ENCODE measurements at regions not wholly inside any gene's neighbourhood (a gene's known extent, or its start where the extent isn't known, plus 50 kb on each side); places are given as distances from the start of the nearest gene placed in this dataset.

- H3K9me3 Mint-ChIP-seq, result no peaks in the 10 kb centered on the region
- peak; percentile 68 for TF ChIP-seq CTCF (conservative IDR thresholded peaks at IDR 0.05)
- DNase-seq, result no peak
- H3K4me3 ChIP-seq (ENCODE audit: low read length), result no peak overlapping the region
- H3K9me3 ChIP-seq (ENCODE audit: control insufficient read depth, low read length), result no peaks in the 10 kb centered on the region
- H3K27ac ChIP-seq (ENCODE audit: low read depth, low read length), result no peak overlapping the region
- H3K27me3 Mint-ChIP-seq (ENCODE audit: insufficient read depth), result no peaks in the 10 kb centered on the region
- no peaks in the 10 kb centered on the region for H3K4me1 Mint-ChIP-seq
- no peak overlapping the region for H3K27ac Mint-ChIP-seq
- no peaks in the 10 kb centered on the region for H3K36me3 ChIP-seq (ENCODE audit: control insufficient read depth, insufficient read depth, low read length)
- no peaks in the 10 kb centered on the region for H3K4me1 ChIP-seq (ENCODE audit: control insufficient read depth, insufficient read depth, low read length)
- no peak overlapping the region for H3K4me3 Mint-ChIP-seq
- no peaks in the 10 kb centered on the region for H3K27me3 ChIP-seq (ENCODE audit: control insufficient read depth, insufficient read depth, low read length, poor library complexity, severe bottlenecking)
- no peak overlapping the region for H3K9ac ChIP-seq (ENCODE audit: extremely low read depth, low read length, poor library complexity, severe bottlenecking)
- no peaks in the 10 kb centered on the region for H3K36me3 Mint-ChIP-seq (ENCODE audit: low read depth)
Observed at GRCh38 chr18:73150199-73150598, 282.4 kb upstream of the NETO1 start.

GRCh38 chr18:73147590-73147989 lies 279.8 kb upstream of the NETO1 start:
- Histone ChIP-seq H3K27me3 (ENCODE audit: control insufficient read depth, insufficient read depth, low read length, poor library complexity, severe bottlenecking) (no peaks in the 10 kb centered on the region), H3K9me3 (ENCODE audit: control insufficient read depth, low read length) (no peaks in the 10 kb centered on the region), H3K4me3 (ENCODE audit: low read length) (no peak overlapping the region), H3K36me3 (ENCODE audit: control insufficient read depth, insufficient read depth, low read length) (no peaks in the 10 kb centered on the region), H3K27ac (ENCODE audit: low read depth, low read length) (no peak overlapping the region), H3K4me1 (ENCODE audit: control insufficient read depth, insufficient read depth, low read length) (no peaks in the 10 kb centered on the region), H3K9ac (ENCODE audit: extremely low read depth, low read length, poor library complexity, severe bottlenecking) (no peak overlapping the region)
- Mint-ChIP-seq H3K9me3 (no peaks in the 10 kb centered on the region), H3K4me1 (no peaks in the 10 kb centered on the region), H3K36me3 (ENCODE audit: low read depth) (no peaks in the 10 kb centered on the region), H3K4me3 (no peak overlapping the region), H3K27ac (no peak overlapping the region), H3K27me3 (ENCODE audit: insufficient read depth) (no peaks in the 10 kb centered on the region)
- DNase-seq, result no peak
- no peak for TF ChIP-seq CTCF (conservative IDR thresholded peaks at IDR 0.05)
- 71 to 93% methylated on average over 1 to 2 of the region's 3 CpGs for WGBS, 2 experiments (ENCODE audit: insufficient coverage in 1 of 2, insufficient read length in 1 of 2)

- Histone ChIP-seq H3K27ac (ENCODE audit: low read depth, low read length) (no peak overlapping the region), H3K4me1 (ENCODE audit: control insufficient read depth, insufficient read depth, low read length) (no peaks in the 10 kb centered on the region), H3K9ac (ENCODE audit: extremely low read depth, low read length, poor library complexity, severe bottlenecking) (no peak overlapping the region), H3K9me3 (ENCODE audit: control insufficient read depth, low read length) (no peaks in the 10 kb centered on the region), H3K27me3 (ENCODE audit: control insufficient read depth, insufficient read depth, low read length, poor library complexity, severe bottlenecking) (no peaks in the 10 kb centered on the region), H3K4me3 (ENCODE audit: low read length) (no peak overlapping the region), H3K36me3 (ENCODE audit: control insufficient read depth, insufficient read depth, low read length) (no peaks in the 10 kb centered on the region)
- no peak for DNase-seq
- Mint-ChIP-seq H3K27ac (no peak overlapping the region), H3K36me3 (ENCODE audit: low read depth) (no peaks in the 10 kb centered on the region), H3K27me3 (ENCODE audit: insufficient read depth) (no peaks in the 10 kb centered on the region), H3K4me1 (no peaks in the 10 kb centered on the region), H3K4me3 (no peak overlapping the region), H3K9me3 (no peaks in the 10 kb centered on the region)
- whole genome bisulfite sequencing, 2 experiments (ENCODE audit: insufficient coverage in 1 of 2, insufficient read length in 1 of 2), result 94% methylated on average over 1 of the region's 1 CpG; no CpG with 5 or more reads in 1 of the 2 experiments
- TF ChIP-seq CTCF (conservative IDR thresholded peaks at IDR 0.05), result no peak
Observed at GRCh38 chr18:73144030-73144429, 276.2 kb upstream of the NETO1 start.
